Body of pancreas (tissue), 4 donors: ENCODE measurements at regions not wholly inside any gene's neighbourhood (a gene's known extent, or its start where the extent isn't known, plus 50 kb on each side); places are given as distances from the start of the nearest gene placed in this dataset.

Experiments
- ATAC-seq: fragments of 150-250 bp; one replicate; pipeline ENCODE4 v1.9.1; 2016
- DNase-seq, 4 donors: peaks; one replicate each; pipeline ENCODE4 v3.0.0-alpha.2; 2019
- H3K27ac ChIP-seq, 4 donors: fragments of 200-600 bp; sonication (generic); 1 replicate in 3 of 4; 2 replicates in 1 of 4; pipeline versions ENCODE4 v1.5.1 to v1.6.1; 2016 to 2019; ENCODE audit warnings: mild to moderate bottlenecking in 1 of 4, mixed read lengths in 1 of 4, moderate library complexity in 1 of 4
- H3K27me3 ChIP-seq, 2 donors: fragments of 200-600 bp; sonication (generic); one replicate each; pipeline ENCODE4 v1.6.0; 2016; ENCODE audit warnings: mild to moderate bottlenecking in 1 of 2
- H3K36me3 ChIP-seq, 2 donors: fragments of 200-600 bp; sonication (generic); replicated peaks in 1 of 2; 2 replicates each; pipeline ENCODE4 v1.5.1; 2016; ENCODE audit warnings: low read depth in 2 of 2; ENCODE audit not compliant: insufficient read depth in 1 of 2
- H3K4me1 ChIP-seq: fragments of 200-600 bp; sonication (generic); one replicate; pipeline ENCODE4 v1.6.0; 2016
- H3K4me3 ChIP-seq, 2 donors: fragments of 200-600 bp; sonication (generic); 1 replicate in 1 of 2; 2 replicates in 1 of 2; pipeline ENCODE4 v1.5.1; 2016 to 2019
- H3K9me3 ChIP-seq, 3 donors: fragments of 200-600 bp; sonication (generic); 1 replicate in 2 of 3; 2 replicates in 1 of 3; pipeline ENCODE4 v1.5.1; 2016
- POLR2A ChIP-seq, 3 donors: fragments of 450-650 bp; IDR thresholded peaks; one replicate each; pipeline ENCODE4 v1.6.1; 2016; ENCODE audit warnings: antibody characterized with exemption in 3 of 3, mild to moderate bottlenecking in 2 of 3
- WGBS, 2 donors: methylation state at CpG; one replicate each; pipeline ENCODE4 v1.1.5; 2017; 5-methylcytosine and 5-hydroxymethylcytosine counted together
- intact Hi-C: fragments of 100-400 bp; cut with DNase I; formaldehyde crosslinking; loops from one replicate; pipeline ENCODE4 v1.15.1; 2023
- TF ChIP-seq, protein P1 (sequence below), 7 experiments: fragments of 450-650 bp in 4 of 7; fragments of 200-600 bp in 3 of 7; sonication (generic) in 3 of 7; IDR thresholded peaks; one replicate each; pipeline ENCODE4 v1.5.1; 2016 to 2019; ENCODE audit warnings: antibody characterized with exemption in 7 of 7

DNA sequence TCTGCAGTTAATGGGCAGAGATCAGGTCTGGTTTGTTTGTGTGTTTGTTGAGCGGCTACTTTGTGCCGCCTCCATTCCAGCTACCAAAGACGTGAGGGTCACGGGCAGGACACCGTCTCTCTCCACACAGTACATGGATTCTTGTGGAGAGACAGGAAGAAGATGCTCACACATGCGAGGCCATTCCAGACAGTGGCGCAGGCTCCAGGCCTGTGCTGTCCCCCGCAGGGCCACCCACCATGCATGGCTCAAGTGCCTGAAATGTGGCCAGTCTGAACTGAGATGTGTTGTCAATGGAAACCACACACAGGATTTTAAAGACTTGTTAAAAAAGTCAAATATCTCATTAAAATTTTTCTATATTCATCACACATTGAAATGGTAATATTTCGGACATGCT is 848.3 kb downstream of the TBC1D22A start:
- no peak overlapping the region for H3K4me3 ChIP-seq
- H3K9me3 ChIP-seq: no peaks in the 10 kb centered on the region
- intact Hi-C loops: no loop called here
- no peak for TF ChIP-seq POLR2A (IDR thresholded peaks at IDR 0.05)
- TF ChIP-seq, protein P1, sequence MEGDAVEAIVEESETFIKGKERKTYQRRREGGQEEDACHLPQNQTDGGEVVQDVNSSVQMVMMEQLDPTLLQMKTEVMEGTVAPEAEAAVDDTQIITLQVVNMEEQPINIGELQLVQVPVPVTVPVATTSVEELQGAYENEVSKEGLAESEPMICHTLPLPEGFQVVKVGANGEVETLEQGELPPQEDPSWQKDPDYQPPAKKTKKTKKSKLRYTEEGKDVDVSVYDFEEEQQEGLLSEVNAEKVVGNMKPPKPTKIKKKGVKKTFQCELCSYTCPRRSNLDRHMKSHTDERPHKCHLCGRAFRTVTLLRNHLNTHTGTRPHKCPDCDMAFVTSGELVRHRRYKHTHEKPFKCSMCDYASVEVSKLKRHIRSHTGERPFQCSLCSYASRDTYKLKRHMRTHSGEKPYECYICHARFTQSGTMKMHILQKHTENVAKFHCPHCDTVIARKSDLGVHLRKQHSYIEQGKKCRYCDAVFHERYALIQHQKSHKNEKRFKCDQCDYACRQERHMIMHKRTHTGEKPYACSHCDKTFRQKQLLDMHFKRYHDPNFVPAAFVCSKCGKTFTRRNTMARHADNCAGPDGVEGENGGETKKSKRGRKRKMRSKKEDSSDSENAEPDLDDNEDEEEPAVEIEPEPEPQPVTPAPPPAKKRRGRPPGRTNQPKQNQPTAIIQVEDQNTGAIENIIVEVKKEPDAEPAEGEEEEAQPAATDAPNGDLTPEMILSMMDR (IDR thresholded peaks at IDR 0.05): no peak
- 91 to 93% methylated on average over 8 to 9 of the region's 9 CpGs for WGBS, 2 donors
- no peak for DNase-seq
- H3K36me3 ChIP-seq: no peaks in the 10 kb centered on the region
- ATAC-seq: no peak
- no peaks in the 10 kb centered on the region for H3K4me1 ChIP-seq
- no peak overlapping the region for H3K27ac ChIP-seq
- H3K27me3 ChIP-seq: no peaks in the 10 kb centered on the region

DNA sequence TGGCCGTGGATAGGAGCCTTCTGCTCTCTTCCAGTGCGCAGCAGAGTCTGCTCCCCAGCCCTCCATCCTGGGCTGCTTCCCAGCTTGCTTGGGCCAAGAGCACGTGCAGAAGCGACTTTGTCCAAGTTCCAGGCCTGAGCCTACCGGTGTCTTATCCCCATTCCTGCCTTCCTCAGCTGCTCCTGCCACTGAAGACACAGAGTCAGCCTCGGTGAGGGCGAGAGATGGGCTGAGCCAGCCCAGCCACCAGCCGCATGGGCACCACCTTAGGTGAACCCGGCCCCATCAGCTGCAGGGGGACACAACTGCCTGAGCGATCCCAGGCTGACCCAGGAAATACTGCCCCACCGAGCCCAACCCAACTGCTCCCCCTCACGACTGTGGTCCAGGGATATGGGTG is 847.8 kb downstream of the TBC1D22A start:
- ATAC-seq: no peak
- Histone ChIP-seq H3K27me3 (no peaks in the 10 kb centered on the region), H3K9me3 (no peaks in the 10 kb centered on the region), H3K27ac (no peak overlapping the region), H3K4me1 (no peaks in the 10 kb centered on the region), H3K36me3 (no peaks in the 10 kb centered on the region), H3K4me3 (no peak overlapping the region)
- intact Hi-C loops: no loop called here
- TF ChIP-seq, protein P1 (IDR thresholded peaks at IDR 0.05): no peak
- TF ChIP-seq POLR2A (IDR thresholded peaks at IDR 0.05): no peak
- 80 to 81% methylated on average over 11 to 12 of the region's 12 CpGs for WGBS, 2 donors
- no peak for DNase-seq

DNA sequence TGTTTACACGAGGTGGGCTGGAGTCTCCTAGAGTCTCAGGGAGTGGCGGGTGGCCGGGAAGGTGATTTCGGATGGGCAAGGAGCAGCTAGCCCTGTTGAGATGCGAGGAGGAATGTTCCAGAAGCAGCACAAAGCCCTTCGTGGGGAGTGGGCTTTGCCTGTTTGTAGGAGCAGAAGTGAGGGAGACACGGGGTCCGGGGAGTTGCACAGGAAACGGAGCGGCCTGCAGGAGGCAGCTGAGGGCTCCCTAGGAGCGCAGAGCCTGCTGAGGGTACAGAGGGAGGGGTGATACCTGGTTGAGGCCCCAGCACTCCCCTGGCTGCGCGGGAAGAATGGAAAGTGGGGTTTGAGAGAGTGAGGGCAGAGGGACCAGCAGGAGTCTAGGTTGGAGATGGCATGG is 847.2 kb downstream of the TBC1D22A start:
- Histone ChIP-seq H3K4me3 (no peak overlapping the region), H3K9me3 (no peaks in the 10 kb centered on the region), H3K27ac (no peak overlapping the region), H3K36me3 (no peaks in the 10 kb centered on the region), H3K4me1 (no peaks in the 10 kb centered on the region), H3K27me3 (no peaks in the 10 kb centered on the region)
- intact Hi-C loops: no loop called here
- no peak for ATAC-seq
- TF ChIP-seq POLR2A (IDR thresholded peaks at IDR 0.05): no peak
- TF ChIP-seq, protein P1 (IDR thresholded peaks at IDR 0.05): no peak
- no peak for DNase-seq
- WGBS, 2 donors: 57 to 63% methylated on average over 13 of the region's 13 CpGs

DNA sequence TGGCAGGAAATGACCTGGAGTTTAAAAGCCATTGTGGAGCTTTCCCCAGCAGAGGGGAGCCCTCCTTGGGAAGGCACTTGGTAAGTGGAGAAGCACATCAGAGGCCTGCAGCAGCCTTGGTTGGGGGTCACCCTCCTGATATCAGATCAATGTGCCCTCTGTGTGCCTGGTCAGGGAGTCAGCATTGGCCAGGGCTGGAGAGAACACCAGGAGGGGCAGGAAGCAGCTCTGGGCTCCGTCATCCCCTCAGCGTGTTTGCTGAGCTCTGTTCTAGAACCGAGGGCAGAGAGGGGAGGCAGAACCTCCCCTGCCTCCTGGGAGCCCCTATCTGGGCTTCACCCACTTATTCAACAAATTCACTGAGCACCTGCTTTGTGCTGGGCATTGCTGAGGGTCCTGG is 846.0 kb downstream of the TBC1D22A start:
- no peak overlapping the region for H3K4me3 ChIP-seq
- ATAC-seq (no peak), DNase-seq (no peak)
- H3K9me3 ChIP-seq: no peaks in the 10 kb centered on the region
- no peak overlapping the region for H3K27ac ChIP-seq
- no peaks in the 10 kb centered on the region for H3K36me3 ChIP-seq
- no peaks in the 10 kb centered on the region for H3K4me1 ChIP-seq
- intact Hi-C loops: no loop called here
- TF ChIP-seq, protein P1 (IDR thresholded peaks at IDR 0.05): no peak
- no peak for TF ChIP-seq POLR2A (IDR thresholded peaks at IDR 0.05)
- no peaks in the 10 kb centered on the region for H3K27me3 ChIP-seq
- WGBS, 2 donors: 53 to 70% methylated on average over 2 to 3 of the region's 3 CpGs

DNA sequence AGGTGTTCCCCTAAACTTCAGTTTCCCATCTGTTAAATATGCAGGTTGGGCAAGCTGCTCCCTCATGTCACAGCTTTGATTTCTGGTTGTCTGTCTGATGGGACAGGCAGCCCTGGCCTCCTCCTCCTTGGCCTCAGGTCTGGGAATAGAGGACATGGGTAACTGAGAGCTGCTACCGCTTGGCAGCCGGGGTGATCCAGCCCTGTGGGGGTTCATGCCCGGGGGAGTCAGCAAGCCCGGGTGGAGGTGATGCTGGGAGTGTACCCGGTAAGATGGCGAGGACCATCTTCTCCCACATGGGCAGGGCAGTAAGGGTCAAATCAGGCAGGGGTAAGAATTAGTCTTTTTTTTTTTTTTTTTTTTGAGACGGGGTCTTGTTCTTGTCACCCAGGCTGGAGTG is 845.0 kb downstream of the TBC1D22A start:
- DNase-seq (no peak), ATAC-seq (no peak)
- H3K27me3 ChIP-seq: no peaks in the 10 kb centered on the region
- no peaks in the 10 kb centered on the region for H3K36me3 ChIP-seq
- 63 to 67% methylated on average over 6 to 7 of the region's 7 CpGs for WGBS, 2 donors
- no peak overlapping the region for H3K4me3 ChIP-seq
- H3K9me3 ChIP-seq: no peaks in the 10 kb centered on the region
- H3K27ac ChIP-seq: no peak overlapping the region
- TF ChIP-seq POLR2A (IDR thresholded peaks at IDR 0.05): no peak
- TF ChIP-seq, protein P1 (IDR thresholded peaks at IDR 0.05): no peak
- no peaks in the 10 kb centered on the region for H3K4me1 ChIP-seq
- intact Hi-C loops: no loop called here
